ENCODE measurements at regions not wholly inside any gene's neighbourhood (a gene's known extent, or its start where the extent isn't known, plus 50 kb on each side); places are given as distances from the start of the nearest gene placed in this dataset.

GRCh38 chr6:166076625-166077024 is 91.0 kb downstream of the TBXT start:
- H2AFZ ChIP-seq (ENCODE audit: low read depth, low read length) = no peak overlapping the region
- H3K4me1 ChIP-seq (ENCODE audit: low read length) = no peaks in the 10 kb centered on the region
- no peak overlapping the region for H3K4me3 ChIP-seq (ENCODE audit: low read length)
- no peaks in the 10 kb centered on the region for H3K36me3 ChIP-seq (replicated peaks; ENCODE audit: low read depth, low read length)
- H3K4me2 ChIP-seq (ENCODE audit: low read length) = no peak overlapping the region
- H3K9me3 ChIP-seq (ENCODE audit: insufficient read depth, low read length) = no peaks in the 10 kb centered on the region
- H3K27me3 ChIP-seq (ENCODE audit: low read depth, low read length) = no peaks in the 10 kb centered on the region
- TF ChIP-seq, protein P1, sequence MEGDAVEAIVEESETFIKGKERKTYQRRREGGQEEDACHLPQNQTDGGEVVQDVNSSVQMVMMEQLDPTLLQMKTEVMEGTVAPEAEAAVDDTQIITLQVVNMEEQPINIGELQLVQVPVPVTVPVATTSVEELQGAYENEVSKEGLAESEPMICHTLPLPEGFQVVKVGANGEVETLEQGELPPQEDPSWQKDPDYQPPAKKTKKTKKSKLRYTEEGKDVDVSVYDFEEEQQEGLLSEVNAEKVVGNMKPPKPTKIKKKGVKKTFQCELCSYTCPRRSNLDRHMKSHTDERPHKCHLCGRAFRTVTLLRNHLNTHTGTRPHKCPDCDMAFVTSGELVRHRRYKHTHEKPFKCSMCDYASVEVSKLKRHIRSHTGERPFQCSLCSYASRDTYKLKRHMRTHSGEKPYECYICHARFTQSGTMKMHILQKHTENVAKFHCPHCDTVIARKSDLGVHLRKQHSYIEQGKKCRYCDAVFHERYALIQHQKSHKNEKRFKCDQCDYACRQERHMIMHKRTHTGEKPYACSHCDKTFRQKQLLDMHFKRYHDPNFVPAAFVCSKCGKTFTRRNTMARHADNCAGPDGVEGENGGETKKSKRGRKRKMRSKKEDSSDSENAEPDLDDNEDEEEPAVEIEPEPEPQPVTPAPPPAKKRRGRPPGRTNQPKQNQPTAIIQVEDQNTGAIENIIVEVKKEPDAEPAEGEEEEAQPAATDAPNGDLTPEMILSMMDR (IDR thresholded peaks at IDR 0.05; ENCODE audit: low read depth, low read length) = no peak
- no peak for TF ChIP-seq EZH2phosphoT487 (IDR thresholded peaks at IDR 0.05; ENCODE audit: low read depth)
- no peaks in the 10 kb centered on the region for H3K79me2 ChIP-seq (ENCODE audit: low read length)
- H3K9ac ChIP-seq (ENCODE audit: low read length) = no peak overlapping the region
- no peaks in the 10 kb centered on the region for H4K20me1 ChIP-seq (ENCODE audit: insufficient read depth, low read length)
- no peak overlapping the region for H3K27ac ChIP-seq (ENCODE audit: low read length)

DNA sequence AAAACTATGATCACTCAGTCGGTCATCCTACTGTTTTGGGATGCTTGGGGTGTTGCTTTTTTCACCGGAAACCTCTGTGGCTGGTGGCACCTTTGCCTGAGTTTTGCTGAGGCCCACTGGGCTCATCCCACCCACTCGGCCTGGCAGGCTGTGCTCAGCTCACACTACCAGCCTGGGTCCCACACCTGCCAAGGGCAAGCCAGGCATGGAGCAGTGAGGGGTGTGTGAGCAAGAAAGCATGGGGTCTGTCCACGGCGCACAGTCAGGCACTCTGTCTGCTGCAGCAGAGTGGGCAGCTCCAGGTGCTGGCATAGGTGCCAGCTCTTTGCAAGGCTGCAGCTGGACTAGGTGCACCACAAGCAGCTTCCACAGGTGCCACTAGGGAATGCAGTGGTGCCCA is 91.7 kb downstream of the TBXT start:
- no peak overlapping the region for H2AFZ ChIP-seq (ENCODE audit: low read depth, low read length)
- no peak overlapping the region for H3K4me3 ChIP-seq (ENCODE audit: low read length)
- H3K4me1 ChIP-seq (ENCODE audit: low read length) = no peaks in the 10 kb centered on the region
- H3K79me2 ChIP-seq (ENCODE audit: low read length) = no peaks in the 10 kb centered on the region
- H4K20me1 ChIP-seq (ENCODE audit: insufficient read depth, low read length) = no peaks in the 10 kb centered on the region
- no peaks in the 10 kb centered on the region for H3K27me3 ChIP-seq (ENCODE audit: low read depth, low read length)
- no peaks in the 10 kb centered on the region for H3K9me3 ChIP-seq (ENCODE audit: insufficient read depth, low read length)
- H3K36me3 ChIP-seq (replicated peaks; ENCODE audit: low read depth, low read length) = no peaks in the 10 kb centered on the region
- TF ChIP-seq, protein P1 (IDR thresholded peaks at IDR 0.05; ENCODE audit: low read depth, low read length) = no peak
- no peak for TF ChIP-seq EZH2phosphoT487 (IDR thresholded peaks at IDR 0.05; ENCODE audit: low read depth)
- H3K27ac ChIP-seq (ENCODE audit: low read length) = no peak overlapping the region
- H3K9ac ChIP-seq (ENCODE audit: low read length) = no peak overlapping the region
- no peak overlapping the region for H3K4me2 ChIP-seq (ENCODE audit: low read length)

GRCh38 chr6:166075186-166075585 is 92.5 kb downstream of the TBXT start:
- Histone ChIP-seq H3K9me3 (ENCODE audit: insufficient read depth, low read length) (no peaks in the 10 kb centered on the region), H3K27me3 (ENCODE audit: low read depth, low read length) (no peaks in the 10 kb centered on the region), H3K36me3 (replicated peaks; ENCODE audit: low read depth, low read length) (no peaks in the 10 kb centered on the region), H3K4me2 (ENCODE audit: low read length) (no peak overlapping the region), H2AFZ (ENCODE audit: low read depth, low read length) (no peak overlapping the region), H3K9ac (ENCODE audit: low read length) (no peak overlapping the region), H3K4me3 (ENCODE audit: low read length) (no peak overlapping the region), H4K20me1 (ENCODE audit: insufficient read depth, low read length) (no peaks in the 10 kb centered on the region), H3K79me2 (ENCODE audit: low read length) (no peaks in the 10 kb centered on the region), H3K27ac (ENCODE audit: low read length) (no peak overlapping the region), H3K4me1 (ENCODE audit: low read length) (no peaks in the 10 kb centered on the region)
- no peak for TF ChIP-seq EZH2phosphoT487 (IDR thresholded peaks at IDR 0.05; ENCODE audit: low read depth)
- TF ChIP-seq, protein P1 (IDR thresholded peaks at IDR 0.05; ENCODE audit: low read depth, low read length) = no peak

DNA sequence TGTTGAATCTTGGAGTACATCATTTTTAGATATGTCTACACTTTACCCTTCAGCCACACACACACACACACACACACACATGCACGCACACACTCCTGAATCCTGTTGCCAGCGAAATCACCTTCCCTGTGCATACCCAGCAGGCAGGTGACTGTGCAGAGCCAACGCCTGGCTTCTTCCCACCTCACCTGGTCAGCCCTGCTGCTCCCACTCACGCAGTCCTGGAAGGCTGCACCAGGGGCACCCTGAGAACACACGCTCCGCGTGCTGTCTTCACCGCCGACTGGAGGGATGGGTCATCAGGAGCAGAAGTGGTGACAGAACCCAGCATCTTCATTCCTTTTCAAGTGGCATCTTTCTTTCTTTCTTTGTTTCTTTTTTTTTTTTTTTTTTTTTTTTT is 94.6 kb downstream of the TBXT start:
- H3K36me3 ChIP-seq (replicated peaks; ENCODE audit: low read depth, low read length) = no peaks in the 10 kb centered on the region
- no peaks in the 10 kb centered on the region for H3K27me3 ChIP-seq (ENCODE audit: low read depth, low read length)

More for the DNA sequence above, 94.6 kb downstream of the TBXT start:
- TF ChIP-seq EZH2phosphoT487 (IDR thresholded peaks at IDR 0.05; ENCODE audit: low read depth) = no peak
- TF ChIP-seq, protein P1 (IDR thresholded peaks at IDR 0.05; ENCODE audit: low read depth, low read length) = no peak
- Histone ChIP-seq H3K4me1 (ENCODE audit: low read length) (no peaks in the 10 kb centered on the region), H2AFZ (ENCODE audit: low read depth, low read length) (no peak overlapping the region), H3K27ac (ENCODE audit: low read length) (no peak overlapping the region), H3K79me2 (ENCODE audit: low read length) (no peaks in the 10 kb centered on the region), H3K4me2 (ENCODE audit: low read length) (no peak overlapping the region), H3K4me3 (ENCODE audit: low read length) (no peak overlapping the region), H3K9ac (ENCODE audit: low read length) (no peak overlapping the region), H3K9me3 (ENCODE audit: insufficient read depth, low read length) (no peaks in the 10 kb centered on the region), H4K20me1 (ENCODE audit: insufficient read depth, low read length) (no peaks in the 10 kb centered on the region)

Measured in OCI-LY3 (cell line).